Activated B cell treated with CpG ODN at 0.5 μM for 24 hours (primary cell): ENCODE measurements at regions not wholly inside any gene's neighbourhood (a gene's known extent, or its start where the extent isn't known, plus 50 kb on each side); places are given as distances from the start of the nearest gene placed in this dataset.

ENCODE experiments used
- ATAC-seq: fragments of 200-7000 bp; cut with Tn5 transposase; one replicate; pipeline ENCODE4 v1.10.0; 2021; ENCODE audit warnings: low read depth, mild to moderate bottlenecking, moderate library complexity
- CTCF ChIA-PET: fragments of 350-600 bp; sonication (Branson Sonifier 250); formaldehyde crosslinking; loops from one replicate; lab custom pipeline; 2021; ENCODE audit warnings: antibody characterized with exemption; lab: Charles Lee
- POLR2A ChIA-PET: fragments of 350-600 bp; sonication (Branson Sonifier 250); formaldehyde crosslinking; loops from one replicate; lab custom pipeline; 2021; ENCODE audit warnings: antibody characterized with exemption; lab: Charles Lee
- DNase-seq: peaks from one replicate; pipeline ENCODE4 v3.0.0; 2022
- H3K27ac Mint-ChIP-seq: one replicate; pipeline ENCODE4 v1.8.0; 2020; ENCODE audit warnings: mixed read lengths
- H3K27me3 Mint-ChIP-seq: one replicate; pipeline ENCODE4 v1.8.0; 2021; ENCODE audit warnings: mixed read lengths
- H3K36me3 Mint-ChIP-seq: one replicate; pipeline ENCODE4 v1.8.0; 2021; ENCODE audit warnings: low read depth, mixed read lengths
- H3K4me1 Mint-ChIP-seq: one replicate; pipeline ENCODE4 v1.8.0; 2021; ENCODE audit warnings: mixed read lengths
- H3K4me3 Mint-ChIP-seq: one replicate; pipeline ENCODE4 v1.8.0; 2020; ENCODE audit warnings: mild to moderate bottlenecking, mixed read lengths
- H3K9me3 Mint-ChIP-seq: one replicate; pipeline ENCODE4 v1.8.0; 2020; ENCODE audit warnings: mixed read lengths
- intact Hi-C: fragments of 100-400 bp; cut with micrococcal nuclease; formaldehyde crosslinking; loops from one replicate; pipeline ENCODE4 v1.15.1; 2024
- TF ChIP-seq, protein P1 (sequence below): fragments of 200-600 bp; IDR thresholded peaks from one replicate; pipeline ENCODE4 v1.8.0; 2022; ENCODE audit warnings: antibody characterized with exemption, mild to moderate bottlenecking

GRCh38 chr11:111006227-111006626, 239.3 kb upstream of the POU2AF2 start:
- intact Hi-C loops, result no loop called here
- Mint-ChIP-seq H3K27ac (no peak overlapping the region), H3K9me3 (no peaks in the 10 kb centered on the region), H3K4me3 (no peak overlapping the region), H3K27me3 (peaks cover 17% of the 10 kb centered on the region), H3K4me1 (peaks cover 4% of the 10 kb centered on the region), H3K36me3 (no peaks in the 10 kb centered on the region)
- TF ChIP-seq, protein P1, sequence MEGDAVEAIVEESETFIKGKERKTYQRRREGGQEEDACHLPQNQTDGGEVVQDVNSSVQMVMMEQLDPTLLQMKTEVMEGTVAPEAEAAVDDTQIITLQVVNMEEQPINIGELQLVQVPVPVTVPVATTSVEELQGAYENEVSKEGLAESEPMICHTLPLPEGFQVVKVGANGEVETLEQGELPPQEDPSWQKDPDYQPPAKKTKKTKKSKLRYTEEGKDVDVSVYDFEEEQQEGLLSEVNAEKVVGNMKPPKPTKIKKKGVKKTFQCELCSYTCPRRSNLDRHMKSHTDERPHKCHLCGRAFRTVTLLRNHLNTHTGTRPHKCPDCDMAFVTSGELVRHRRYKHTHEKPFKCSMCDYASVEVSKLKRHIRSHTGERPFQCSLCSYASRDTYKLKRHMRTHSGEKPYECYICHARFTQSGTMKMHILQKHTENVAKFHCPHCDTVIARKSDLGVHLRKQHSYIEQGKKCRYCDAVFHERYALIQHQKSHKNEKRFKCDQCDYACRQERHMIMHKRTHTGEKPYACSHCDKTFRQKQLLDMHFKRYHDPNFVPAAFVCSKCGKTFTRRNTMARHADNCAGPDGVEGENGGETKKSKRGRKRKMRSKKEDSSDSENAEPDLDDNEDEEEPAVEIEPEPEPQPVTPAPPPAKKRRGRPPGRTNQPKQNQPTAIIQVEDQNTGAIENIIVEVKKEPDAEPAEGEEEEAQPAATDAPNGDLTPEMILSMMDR, result no peak
- no peak for ATAC-seq
- POLR2A ChIA-PET, result no interaction called here
- DNase-seq, result no peak
- CTCF ChIA-PET, result no interaction called here

DNA sequence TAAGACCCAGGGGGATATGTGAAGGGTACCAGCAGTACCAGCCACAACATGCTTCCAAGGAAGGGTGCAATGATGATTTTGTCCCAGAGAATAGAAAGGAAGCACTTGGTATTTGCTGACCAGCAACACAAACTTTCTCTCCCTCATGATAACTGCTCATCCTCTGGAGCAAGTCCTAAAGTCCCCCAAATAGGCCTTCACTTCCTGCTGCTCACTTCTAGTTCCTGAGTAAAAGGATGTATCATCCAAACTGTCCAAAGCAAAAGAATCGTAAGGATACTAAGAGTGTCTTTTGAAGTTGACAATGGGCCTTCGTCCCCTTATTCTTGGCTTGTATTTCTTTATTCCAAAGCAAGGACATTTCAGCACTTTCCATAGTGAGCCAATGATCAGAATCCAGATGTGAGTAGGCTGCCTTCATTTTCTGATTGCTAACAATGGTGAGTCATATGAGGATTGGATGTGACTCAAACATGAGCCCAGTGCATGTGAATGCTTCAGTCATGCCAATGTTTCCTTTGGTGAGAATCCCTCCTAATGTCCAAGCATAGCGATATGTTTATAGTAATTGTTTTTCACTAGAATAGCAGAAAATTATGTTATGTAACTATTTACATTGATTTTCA, 243.4 kb upstream of the POU2AF2 start:
- H3K27me3 Mint-ChIP-seq, result peaks cover 7% of the 10 kb centered on the region
- H3K36me3 Mint-ChIP-seq, result no peaks in the 10 kb centered on the region
- ChIA-PET POLR2A (no interaction called here), CTCF (no interaction called here)
- DNase-seq (no peak), ATAC-seq (no peak)
- H3K9me3 Mint-ChIP-seq, result no peaks in the 10 kb centered on the region
- intact Hi-C loops, result no loop called here
- H3K4me3 Mint-ChIP-seq, result no peak overlapping the region
- TF ChIP-seq, protein P1, result no peak
- no peak overlapping the region for H3K27ac Mint-ChIP-seq
- H3K4me1 Mint-ChIP-seq, result peaks cover 9% of the 10 kb centered on the region

GRCh38 chr11:111001081-111001430, 244.5 kb upstream of the POU2AF2 start:
- Mint-ChIP-seq H3K36me3 (no peaks in the 10 kb centered on the region), H3K27me3 (peaks cover 6% of the 10 kb centered on the region), H3K27ac (no peak overlapping the region), H3K9me3 (no peaks in the 10 kb centered on the region), H3K4me1 (peaks cover 9% of the 10 kb centered on the region), H3K4me3 (no peak overlapping the region)
- no peak for DNase-seq
- ChIA-PET POLR2A (no interaction called here), CTCF (no interaction called here)
- intact Hi-C loops, result no loop called here
- TF ChIP-seq, protein P1, result no peak
- ATAC-seq, result no peak

DNA sequence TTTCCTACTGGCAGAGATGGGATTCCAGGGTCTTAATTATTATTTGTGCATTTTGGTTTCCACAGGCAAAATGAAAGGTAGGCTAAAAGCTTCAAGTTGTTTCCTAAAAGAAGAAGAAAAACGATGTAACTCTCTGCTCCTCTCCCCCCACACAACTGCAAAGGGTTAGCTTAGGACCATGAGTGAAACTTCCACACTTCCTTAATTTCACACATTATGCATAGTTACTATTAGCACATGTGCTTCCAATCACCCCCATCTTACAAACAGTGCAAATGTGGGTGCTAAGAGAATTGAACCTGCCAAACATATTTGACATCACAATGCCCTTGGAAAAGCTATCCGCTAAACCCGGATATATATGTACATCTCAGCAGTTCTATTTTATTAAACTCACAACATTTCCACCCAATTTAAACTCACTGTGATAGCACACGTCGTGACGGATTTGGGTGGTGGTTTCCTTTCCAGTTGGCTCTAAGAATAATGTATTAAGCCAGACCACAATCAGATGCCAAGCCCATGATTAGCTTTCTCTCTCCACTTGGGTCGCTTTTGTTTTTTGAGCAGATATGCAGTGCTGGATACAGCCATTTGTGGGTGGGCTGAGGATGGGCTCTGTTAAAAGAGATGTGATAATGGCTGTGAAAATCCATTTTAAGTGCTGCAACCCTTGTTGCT, 245.0 kb upstream of the POU2AF2 start:
- ATAC-seq, result no peak
- intact Hi-C loops, result no loop called here
- CTCF ChIA-PET, result interaction anchor here (1.0 kb wide), 1 partner anchor 229 kb away, joined by 3 read pairs; no protein-coding TSS in a partner anchor
- Mint-ChIP-seq H3K4me1 (peaks cover 9% of the 10 kb centered on the region), H3K9me3 (no peaks in the 10 kb centered on the region), H3K27ac (no peak overlapping the region), H3K36me3 (no peaks in the 10 kb centered on the region), H3K4me3 (no peak overlapping the region), H3K27me3 (peaks cover 6% of the 10 kb centered on the region)
- TF ChIP-seq, protein P1, result no peak
- DNase-seq, result no peak
- POLR2A ChIA-PET, result no interaction called here

DNA sequence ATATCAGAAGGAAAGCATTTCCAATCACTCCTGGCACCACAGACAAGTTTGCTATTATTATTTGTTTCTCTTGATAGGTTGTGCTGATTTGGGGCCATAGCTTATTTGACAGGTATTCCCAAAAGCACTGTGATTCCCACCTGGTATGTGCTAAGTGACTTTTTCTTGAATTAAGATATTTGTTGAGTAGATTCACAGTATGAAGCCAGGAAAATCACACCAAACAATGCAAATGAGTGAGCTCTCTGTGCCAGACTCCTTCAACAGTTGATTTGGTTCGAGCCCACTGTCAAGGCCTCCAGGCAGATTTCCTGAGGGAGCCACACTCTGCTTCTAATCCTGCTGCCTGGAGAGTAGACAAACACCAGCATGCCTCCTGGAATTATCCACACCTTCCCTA, 253.0 kb upstream of the POU2AF2 start:
- H3K4me3 Mint-ChIP-seq, result no peak overlapping the region
- no peak for ATAC-seq
- TF ChIP-seq, protein P1, result no peak

More for the DNA sequence above, 253.0 kb upstream of the POU2AF2 start:
- no peaks in the 10 kb centered on the region for H3K36me3 Mint-ChIP-seq
- H3K9me3 Mint-ChIP-seq, result no peaks in the 10 kb centered on the region
- no peaks in the 10 kb centered on the region for H3K4me1 Mint-ChIP-seq
- intact Hi-C loops, result no loop called here
- ChIA-PET POLR2A (no interaction called here), CTCF (no interaction called here)
- DNase-seq, result no peak
- H3K27ac Mint-ChIP-seq, result no peak overlapping the region
- peaks cover 2% of the 10 kb centered on the region for H3K27me3 Mint-ChIP-seq
